ENCODE measurements at regions not wholly inside any gene's neighbourhood (a gene's known extent, or its start where the extent isn't known, plus 50 kb on each side); places are given as distances from the start of the nearest gene placed in this dataset.

GRCh38 chrX:120021927-120022326 lies 55.6 kb downstream of the RHOXF2B start:
- DNase-seq (ENCODE audit: low read depth in 2 of 2): no peak
- TF ChIP-seq CTCF (IDR thresholded peaks at IDR 0.05; ENCODE audit: low read depth, low read length): no peak
- H3K4me3 ChIP-seq (replicated peaks in 1 of 2; ENCODE audit: low read depth in 2 of 2, low read length in 2 of 2): no peak overlapping the region

GRCh38 chrX:120020305-120020704 lies 57.2 kb downstream of the RHOXF2B start:
- TF ChIP-seq CTCF (IDR thresholded peaks at IDR 0.05; ENCODE audit: low read depth, low read length): no peak
- H3K4me3 ChIP-seq (replicated peaks in 1 of 2; ENCODE audit: low read depth in 2 of 2, low read length in 2 of 2): no peak overlapping the region
- DNase-seq (ENCODE audit: low read depth in 2 of 2): no peak

- TF ChIP-seq CTCF (IDR thresholded peaks at IDR 0.05; ENCODE audit: low read depth, low read length): no peak
- H3K4me3 ChIP-seq (replicated peaks in 1 of 2; ENCODE audit: low read depth in 2 of 2, low read length in 2 of 2): no peak overlapping the region
- no peak for DNase-seq (ENCODE audit: low read depth in 2 of 2)
These were observed 61.4 kb downstream of the RHOXF2B start for GRCh38 chrX:120016068-120016441.

GRCh38 chrX:120015145-120016067 lies 62.1 kb downstream of the RHOXF2B start:
- H3K4me3 ChIP-seq (replicated peaks in 1 of 2; ENCODE audit: low read depth in 2 of 2, low read length in 2 of 2): peak overlapping the region in 1 of 2 donors; percentile 3
- TF ChIP-seq CTCF (IDR thresholded peaks at IDR 0.05; ENCODE audit: low read depth, low read length): no peak
- DNase-seq (ENCODE audit: low read depth in 2 of 2): no peak

GRCh38 chrX:120014354-120015130 lies 62.9 kb downstream of the RHOXF2B start:
- no peak for TF ChIP-seq CTCF (IDR thresholded peaks at IDR 0.05; ENCODE audit: low read depth, low read length)
- no peak overlapping the region for H3K4me3 ChIP-seq (replicated peaks in 1 of 2; ENCODE audit: low read depth in 2 of 2, low read length in 2 of 2)
- no peak for DNase-seq (ENCODE audit: low read depth in 2 of 2)

GRCh38 chrX:120001787-120002186 lies 58.2 kb upstream of the NKAP start:
- no peak for TF ChIP-seq CTCF (IDR thresholded peaks at IDR 0.05; ENCODE audit: low read depth, low read length)
- DNase-seq (ENCODE audit: low read depth in 2 of 2): no peak
- no peak overlapping the region for H3K4me3 ChIP-seq (replicated peaks in 1 of 2; ENCODE audit: low read depth in 2 of 2, low read length in 2 of 2)

Data from cardiac fibroblast (primary cell).